NT2/D1 (cell line): ENCODE measurements at regions not wholly inside any gene's neighbourhood (a gene's known extent, or its start where the extent isn't known, plus 50 kb on each side); places are given as distances from the start of the nearest gene placed in this dataset.

Source experiments
- SUZ12 ChIP-seq: IDR thresholded peaks from 2 replicates; pipeline ENCODE4 v1.6.1; 2011; ENCODE audit not compliant: insufficient read length, insufficient read depth; ENCODE audit errors: extremely low read depth
- YY1 ChIP-seq: IDR thresholded peaks from 2 replicates; pipeline ENCODE4 v1.6.1; 2011; ENCODE audit not compliant: insufficient read length, insufficient read depth
- ZNF274 ChIP-seq: IDR thresholded peaks from 2 replicates; pipeline ENCODE4 v1.6.1; 2011; ENCODE audit warnings: mild to moderate bottlenecking, low read depth, low read length

- TF ChIP-seq SUZ12 (no peak), YY1 (no peak), ZNF274 (no peak)
Measured at GRCh38 chr12:20196767-20197166, 171.6 kb upstream of the PDE3A start.
